Testis (tissue), 2 donors: ENCODE measurements at regions not wholly inside any gene's neighbourhood (a gene's known extent, or its start where the extent isn't known, plus 50 kb on each side); places are given as distances from the start of the nearest gene placed in this dataset.

Experiments used
- POLR2A ChIP-seq: fragments of 450-650 bp; IDR thresholded peaks from one replicate; pipeline ENCODE4 v1.6.1; 2017; ENCODE audit warnings: antibody characterized with exemption, mild to moderate bottlenecking, moderate library complexity
- TF ChIP-seq, protein P1 (sequence below), 3 experiments: fragments of 450-650 bp in 2 of 3; fragments of 200-600 bp in 1 of 3; sonication (generic) in 1 of 3; IDR thresholded peaks; one replicate each; pipeline ENCODE4 v1.5.1; 2016 to 2019; ENCODE audit warnings: antibody characterized with exemption in 3 of 3, mild to moderate bottlenecking in 2 of 3, moderate library complexity in 1 of 3

DNA sequence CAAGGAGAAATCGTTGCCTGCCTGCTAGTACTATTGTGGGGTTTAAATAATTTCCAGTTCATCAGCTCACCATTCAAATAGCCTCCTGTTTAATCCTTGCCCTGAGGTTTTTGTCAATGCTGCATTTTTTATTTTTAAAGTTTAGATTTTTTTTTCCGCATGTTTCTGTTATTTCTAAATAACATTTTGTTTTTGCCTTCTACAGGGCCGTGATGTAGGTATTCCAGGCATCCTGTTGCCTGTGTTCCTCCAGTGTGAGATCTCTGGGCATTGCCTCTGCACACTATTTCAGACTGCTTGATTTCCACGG, 124.3 kb downstream of the HSD17B3 start:
- TF ChIP-seq, protein P1, sequence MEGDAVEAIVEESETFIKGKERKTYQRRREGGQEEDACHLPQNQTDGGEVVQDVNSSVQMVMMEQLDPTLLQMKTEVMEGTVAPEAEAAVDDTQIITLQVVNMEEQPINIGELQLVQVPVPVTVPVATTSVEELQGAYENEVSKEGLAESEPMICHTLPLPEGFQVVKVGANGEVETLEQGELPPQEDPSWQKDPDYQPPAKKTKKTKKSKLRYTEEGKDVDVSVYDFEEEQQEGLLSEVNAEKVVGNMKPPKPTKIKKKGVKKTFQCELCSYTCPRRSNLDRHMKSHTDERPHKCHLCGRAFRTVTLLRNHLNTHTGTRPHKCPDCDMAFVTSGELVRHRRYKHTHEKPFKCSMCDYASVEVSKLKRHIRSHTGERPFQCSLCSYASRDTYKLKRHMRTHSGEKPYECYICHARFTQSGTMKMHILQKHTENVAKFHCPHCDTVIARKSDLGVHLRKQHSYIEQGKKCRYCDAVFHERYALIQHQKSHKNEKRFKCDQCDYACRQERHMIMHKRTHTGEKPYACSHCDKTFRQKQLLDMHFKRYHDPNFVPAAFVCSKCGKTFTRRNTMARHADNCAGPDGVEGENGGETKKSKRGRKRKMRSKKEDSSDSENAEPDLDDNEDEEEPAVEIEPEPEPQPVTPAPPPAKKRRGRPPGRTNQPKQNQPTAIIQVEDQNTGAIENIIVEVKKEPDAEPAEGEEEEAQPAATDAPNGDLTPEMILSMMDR (IDR thresholded peaks at IDR 0.05): no peak
- no peak for TF ChIP-seq POLR2A
